H1 (cell line): ENCODE measurements at regions not wholly inside any gene's neighbourhood (a gene's known extent, or its start where the extent isn't known, plus 50 kb on each side); places are given as distances from the start of the nearest gene placed in this dataset.

Experiments used
- CTCF ChIP-seq, 3 experiments: IDR thresholded peaks; 1 replicate in 2 of 3; 2 replicates in 1 of 3; pipeline versions ENCODE4 v1.5.1 to v1.6.1; 2011; ENCODE audit warnings: low read length in 3 of 3, mild to moderate bottlenecking in 3 of 3, inconsistent platforms in 2 of 3, low read depth in 1 of 3, moderate library complexity in 1 of 3; ENCODE audit not compliant: insufficient read depth in 1 of 3; ENCODE audit errors: control extremely low read depth in 1 of 3
- EZH2 ChIP-seq: fragments of 200-600 bp; sonication (generic); IDR thresholded peaks from 2 replicates; pipeline ENCODE4 v1.7.1; 2012; ENCODE audit warnings: low read depth, mild to moderate bottlenecking, moderate library complexity, low read length, inconsistent platforms; ENCODE audit not compliant: severe bottlenecking
- JUN ChIP-seq: IDR thresholded peaks from 2 replicates; pipeline ENCODE4 v1.6.1; 2011; ENCODE audit warnings: low read depth, mild to moderate bottlenecking, improper control_type of control experiment, low read length
- NANOG ChIP-seq: IDR thresholded peaks from 2 replicates; pipeline ENCODE4 v1.6.1; 2011; ENCODE audit warnings: low read length, low read depth, mild to moderate bottlenecking, inconsistent platforms; ENCODE audit not compliant: insufficient read depth, poor library complexity, severe bottlenecking
- POLR2A ChIP-seq, 2 experiments: IDR thresholded peaks; 1 replicate in 1 of 2; 2 replicates in 1 of 2; pipeline ENCODE4 v1.6.1; 2011; ENCODE audit warnings: low read depth in 2 of 2, low read length in 2 of 2, mild to moderate bottlenecking in 2 of 2; ENCODE audit errors: control extremely low read depth in 1 of 2
- RAD21 ChIP-seq, 2 experiments: IDR thresholded peaks in 1 of 2; conservative IDR thresholded peaks in 1 of 2; 2 replicates each; pipeline ENCODE4 v1.6.1; 2011; ENCODE audit warnings: low read depth in 2 of 2, low read length in 2 of 2, improper control_type of control experiment in 1 of 2, inconsistent platforms in 1 of 2, mild to moderate bottlenecking in 1 of 2, moderate library complexity in 1 of 2
- RNF2 ChIP-seq: fragments of 200-900, 300-1000 bp; sonication (generic); IDR thresholded peaks from 2 replicates; pipeline ENCODE4 v1.7.1; 2016; ENCODE audit warnings: borderline replicate concordance, low read depth, mild to moderate bottlenecking, antibody characterized with exemption, low read length; ENCODE audit not compliant: poor library complexity, severe bottlenecking; ENCODE audit errors: missing control alignments
- SP1 ChIP-seq: IDR thresholded peaks from 2 replicates; pipeline ENCODE4 v1.6.1; 2011; ENCODE audit warnings: low read depth, low read length
- TCF12 ChIP-seq: IDR thresholded peaks from 2 replicates; pipeline ENCODE4 v1.6.1; 2011; ENCODE audit warnings: low read depth, mild to moderate bottlenecking, low read length
- YY1 ChIP-seq: IDR thresholded peaks from 2 replicates; pipeline ENCODE4 v1.6.1; 2011; ENCODE audit warnings: low read depth, mild to moderate bottlenecking, low read length

- no peak for TF ChIP-seq JUN
- no peak for TF ChIP-seq TCF12
- TF ChIP-seq RAD21 (IDR thresholded peaks at IDR 0.05 in 1 of 2, conservative IDR thresholded peaks at IDR 0.05 in 1 of 2; ENCODE audit: low read depth in 2 of 2, low read length in 2 of 2), result no peak
- no peak for TF ChIP-seq CTCF (IDR thresholded peaks at IDR 0.05; ENCODE audit: control extremely low read depth in 1 of 3, insufficient read depth in 1 of 3, low read depth in 1 of 3, low read length in 3 of 3)
- no peak for TF ChIP-seq YY1
- no peak for TF ChIP-seq EZH2
- no peak for TF ChIP-seq POLR2A (IDR thresholded peaks at IDR 0.05; ENCODE audit: control extremely low read depth in 1 of 2, low read depth in 2 of 2, low read length in 2 of 2)
- TF ChIP-seq SP1, result no peak
- no peak for TF ChIP-seq RNF2
- no peak for TF ChIP-seq NANOG
These were observed 214.3 kb upstream of the PDE3A start for GRCh38 chr12:20154052-20154451.
